Coronary artery (tissue), 2 donors: ENCODE measurements at regions not wholly inside any gene's neighbourhood (a gene's known extent, or its start where the extent isn't known, plus 50 kb on each side); places are given as distances from the start of the nearest gene placed in this dataset.

Source experiments
- DNase-seq: peaks from one replicate; pipeline ENCODE4 v3.0.0-alpha.2; 2017; ENCODE audit warnings: low spot score
- H3K27ac ChIP-seq, 2 donors: fragments of 200-600 bp; sonication (generic); one replicate each; pipeline ENCODE4 v1.5.1; 2016 to 2019
- H3K4me3 ChIP-seq: fragments of 200-600 bp; sonication (generic); 2 replicates; pipeline ENCODE4 v1.5.1; 2016; ENCODE audit warnings: mild to moderate bottlenecking, moderate library complexity
- TF ChIP-seq, protein P1 (sequence below): fragments of 200-600 bp; sonication (generic); IDR thresholded peaks from one replicate; pipeline ENCODE4 v1.5.1; 2019; ENCODE audit warnings: antibody characterized with exemption

DNA sequence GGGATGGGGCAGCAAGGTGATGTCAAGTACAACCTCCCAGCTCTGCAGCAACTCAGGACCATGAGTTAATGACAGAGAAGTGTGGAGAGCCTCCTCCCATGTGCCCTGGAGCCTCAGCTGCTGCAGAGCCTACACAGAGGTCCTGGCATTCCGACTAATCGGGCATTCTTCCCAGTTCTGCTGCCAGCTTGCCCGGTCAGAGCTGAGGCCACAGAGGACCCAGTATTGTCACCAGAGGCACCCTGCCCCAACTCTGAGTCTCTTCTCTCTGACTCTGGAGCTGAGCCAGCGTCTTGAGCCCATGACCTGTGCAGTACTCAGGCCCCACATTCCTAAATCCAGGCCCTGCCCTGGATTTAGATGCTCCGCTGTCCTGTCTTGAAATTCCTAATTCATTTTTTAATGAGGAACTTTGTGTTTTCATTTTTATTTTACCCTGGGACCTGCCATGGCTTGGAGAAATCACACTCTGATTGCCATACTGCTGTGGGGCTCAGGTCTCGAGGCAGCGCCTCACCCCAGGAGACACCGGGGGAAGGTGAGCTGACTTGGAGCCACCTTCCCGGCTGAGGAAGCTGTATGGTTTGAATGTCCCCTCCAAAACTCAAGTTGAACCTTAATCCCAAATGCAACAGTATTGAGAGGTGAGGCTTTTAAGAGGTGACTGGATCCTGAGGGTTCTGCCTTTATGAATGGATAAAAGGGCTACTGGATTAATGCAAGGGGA, 144.9 kb upstream of the ZNF507 start:
- DNase-seq: no peak
- TF ChIP-seq, protein P1, sequence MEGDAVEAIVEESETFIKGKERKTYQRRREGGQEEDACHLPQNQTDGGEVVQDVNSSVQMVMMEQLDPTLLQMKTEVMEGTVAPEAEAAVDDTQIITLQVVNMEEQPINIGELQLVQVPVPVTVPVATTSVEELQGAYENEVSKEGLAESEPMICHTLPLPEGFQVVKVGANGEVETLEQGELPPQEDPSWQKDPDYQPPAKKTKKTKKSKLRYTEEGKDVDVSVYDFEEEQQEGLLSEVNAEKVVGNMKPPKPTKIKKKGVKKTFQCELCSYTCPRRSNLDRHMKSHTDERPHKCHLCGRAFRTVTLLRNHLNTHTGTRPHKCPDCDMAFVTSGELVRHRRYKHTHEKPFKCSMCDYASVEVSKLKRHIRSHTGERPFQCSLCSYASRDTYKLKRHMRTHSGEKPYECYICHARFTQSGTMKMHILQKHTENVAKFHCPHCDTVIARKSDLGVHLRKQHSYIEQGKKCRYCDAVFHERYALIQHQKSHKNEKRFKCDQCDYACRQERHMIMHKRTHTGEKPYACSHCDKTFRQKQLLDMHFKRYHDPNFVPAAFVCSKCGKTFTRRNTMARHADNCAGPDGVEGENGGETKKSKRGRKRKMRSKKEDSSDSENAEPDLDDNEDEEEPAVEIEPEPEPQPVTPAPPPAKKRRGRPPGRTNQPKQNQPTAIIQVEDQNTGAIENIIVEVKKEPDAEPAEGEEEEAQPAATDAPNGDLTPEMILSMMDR: no peak
- H3K4me3 ChIP-seq: no peak overlapping the region

DNA sequence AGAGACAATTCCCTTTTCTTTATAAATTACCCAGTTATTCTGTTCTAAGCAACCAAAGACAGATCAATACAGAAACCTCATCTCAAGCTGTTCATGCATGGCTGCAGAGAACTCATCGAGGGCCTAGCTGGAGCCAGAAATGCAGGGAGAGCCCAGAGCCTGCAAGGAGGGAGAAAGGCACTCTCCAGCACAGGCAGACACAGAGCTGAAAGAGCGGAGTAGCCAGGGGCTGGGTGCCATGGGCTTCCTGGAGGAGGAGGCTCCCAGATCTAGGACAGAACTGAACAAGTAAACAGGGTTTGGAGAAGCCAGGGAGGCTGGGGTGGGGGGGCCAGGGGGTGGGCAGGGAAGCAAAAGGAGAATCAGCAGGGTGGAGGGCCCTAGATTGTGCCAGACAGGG, 144.2 kb upstream of the ZNF507 start:
- no peak for DNase-seq
- no peak overlapping the region for H3K4me3 ChIP-seq
- TF ChIP-seq, protein P1: no peak
- H3K27ac ChIP-seq: no peak overlapping the region

More for the DNA sequence above, 144.9 kb upstream of the ZNF507 start:
- no peak overlapping the region for H3K27ac ChIP-seq

DNA sequence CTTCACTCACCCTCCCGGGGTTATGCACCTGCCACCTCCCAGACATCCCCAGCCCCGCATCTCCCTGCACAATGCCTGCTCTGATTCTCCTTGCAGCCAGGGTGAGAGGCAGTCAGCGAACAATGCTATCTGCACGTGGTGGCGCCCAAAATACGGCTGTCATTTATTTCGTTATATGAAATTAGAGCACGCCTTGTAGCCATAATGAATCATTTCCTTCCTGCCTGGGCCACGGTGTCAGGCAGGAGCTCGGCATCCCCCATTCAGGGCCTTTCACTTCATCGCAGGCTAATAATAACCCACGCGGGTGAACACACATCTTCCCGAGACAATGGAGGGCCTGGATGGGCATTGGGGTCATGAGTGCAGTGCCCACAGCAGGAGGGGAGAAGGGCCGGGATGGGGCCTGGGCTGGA, 143.8 kb upstream of the ZNF507 start:
- DNase-seq: no peak
- TF ChIP-seq, protein P1: no peak
- Histone ChIP-seq H3K27ac (no peak overlapping the region), H3K4me3 (no peak overlapping the region)

DNA sequence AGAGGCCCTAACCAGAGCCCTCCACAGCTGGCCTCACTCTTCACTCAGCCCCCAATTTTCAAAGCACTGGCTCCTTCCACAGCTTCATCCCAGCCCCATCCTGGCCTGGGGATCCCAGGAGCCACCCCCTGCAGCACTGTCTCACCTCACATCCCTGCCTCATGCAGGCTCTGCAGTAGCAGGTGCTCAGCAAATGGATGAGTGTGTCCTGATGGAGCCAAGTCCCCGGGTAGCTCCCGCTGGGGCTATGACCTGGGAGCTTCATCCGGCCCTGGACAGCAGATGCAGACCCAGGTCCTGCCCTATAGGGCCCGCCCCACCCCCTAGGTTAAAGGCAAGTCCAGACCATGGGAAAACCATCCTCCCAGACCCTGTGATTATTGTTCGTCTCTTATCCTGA, 143.2 kb upstream of the ZNF507 start:
- TF ChIP-seq, protein P1: no peak
- no peak overlapping the region for H3K4me3 ChIP-seq
- DNase-seq: no peak
- no peak overlapping the region for H3K27ac ChIP-seq

DNA sequence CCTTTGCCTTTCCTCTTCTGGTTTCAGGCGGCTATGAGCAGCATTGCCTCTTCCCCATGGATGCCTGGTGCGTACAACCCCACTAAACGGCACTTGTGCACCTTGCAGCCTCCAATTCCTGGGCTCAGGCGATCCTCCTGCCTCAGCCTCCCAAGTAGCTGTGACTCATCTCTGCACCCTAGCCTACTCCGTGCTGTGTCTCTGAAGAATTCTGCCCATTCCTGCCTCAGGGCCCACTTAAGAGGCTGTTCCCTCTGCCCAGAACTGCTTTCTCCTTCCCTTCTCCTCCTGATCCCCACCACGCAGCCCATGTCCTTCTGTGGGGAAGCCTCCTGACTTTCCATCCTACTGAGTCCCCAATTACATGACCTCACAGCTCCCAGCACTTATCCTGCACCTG, 142.2 kb upstream of the ZNF507 start:
- TF ChIP-seq, protein P1: no peak
- Histone ChIP-seq H3K4me3 (no peak overlapping the region), H3K27ac (no peak overlapping the region)
- DNase-seq: no peak

DNA sequence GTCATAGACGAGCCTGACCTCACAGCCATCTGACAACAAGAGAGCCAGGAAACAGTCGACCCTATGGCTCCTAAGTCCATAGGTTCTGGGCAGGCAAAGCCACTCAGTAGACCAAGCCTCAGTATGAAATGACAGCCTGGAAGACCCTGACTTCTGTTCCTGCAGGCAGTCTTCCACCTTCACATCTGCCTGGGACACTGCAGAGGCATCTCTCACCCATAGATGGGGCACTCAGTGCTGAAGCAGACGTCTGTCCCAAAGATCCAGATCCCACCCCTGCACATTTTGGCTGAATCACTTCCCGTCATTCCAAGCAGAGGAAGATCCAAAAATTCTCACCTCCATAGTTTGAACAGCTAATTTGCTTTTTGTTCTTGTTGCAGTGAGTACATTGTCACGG, 139.3 kb upstream of the ZNF507 start:
- no peak overlapping the region for H3K27ac ChIP-seq
- TF ChIP-seq, protein P1: no peak
- no peak overlapping the region for H3K4me3 ChIP-seq
- DNase-seq: no peak

DNA sequence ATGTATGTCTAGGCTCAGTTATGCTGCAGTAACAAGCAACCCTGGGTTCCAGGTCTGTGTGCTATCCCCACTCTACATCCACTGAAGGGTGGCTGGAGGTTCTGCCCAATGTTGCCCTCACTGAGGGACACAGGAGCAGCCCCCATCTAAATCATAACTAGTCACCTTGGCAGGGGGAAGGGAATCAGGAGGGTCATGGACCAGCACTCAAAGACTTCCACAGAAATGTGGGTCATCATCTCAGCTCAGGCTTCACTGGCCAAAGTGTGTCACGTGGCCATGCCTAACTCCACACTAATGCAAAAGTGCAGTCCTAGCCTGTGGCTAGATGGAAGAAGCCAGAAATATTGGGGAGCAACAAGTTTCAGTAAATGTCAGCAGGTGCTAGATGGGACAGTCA, 137.3 kb upstream of the ZNF507 start:
- no peak for DNase-seq
- H3K4me3 ChIP-seq: no peak overlapping the region
- no peak overlapping the region for H3K27ac ChIP-seq
- TF ChIP-seq, protein P1: no peak
